Choroid plexus epithelial cell (primary cell): ENCODE measurements at regions not wholly inside any gene's neighbourhood (a gene's known extent, or its start where the extent isn't known, plus 50 kb on each side); places are given as distances from the start of the nearest gene placed in this dataset.

ENCODE experiments used
- DNase-seq: peaks from one replicate; pipeline ENCODE4 v3.0.0-alpha.2; 2010; ENCODE audit warnings: low read depth
- H3K4me3 ChIP-seq: 2 replicates; pipeline ENCODE4 v1.5.1; 2011; ENCODE audit warnings: low read depth, mild to moderate bottlenecking, control low read depth, low read length, moderate library complexity
- TF ChIP-seq, protein P1 (sequence below): conservative IDR thresholded peaks from 2 replicates; pipeline ENCODE4 v1.5.1; 2011; ENCODE audit warnings: low read depth, mild to moderate bottlenecking, control low read depth, inconsistent platforms, low read length, moderate library complexity

DNA sequence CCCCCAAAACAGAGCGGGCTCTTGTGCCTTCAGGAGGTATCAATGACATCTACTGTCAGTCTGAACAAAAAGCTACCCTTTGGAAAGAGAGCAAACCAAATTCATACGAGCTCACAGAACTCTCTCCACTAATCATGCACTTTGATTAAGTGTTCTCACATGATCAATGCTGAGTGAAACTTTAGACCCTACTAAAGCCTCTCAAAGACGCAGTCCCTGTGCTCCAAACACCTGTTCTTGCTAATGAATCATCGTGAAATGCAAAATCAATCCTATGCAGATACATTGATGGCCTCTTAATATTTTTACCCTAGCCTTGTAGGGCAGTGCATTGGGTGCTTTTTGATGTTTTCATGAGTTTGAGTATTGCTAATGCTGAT, 113.4 kb downstream of the ZBTB18 start:
- TF ChIP-seq, protein P1, sequence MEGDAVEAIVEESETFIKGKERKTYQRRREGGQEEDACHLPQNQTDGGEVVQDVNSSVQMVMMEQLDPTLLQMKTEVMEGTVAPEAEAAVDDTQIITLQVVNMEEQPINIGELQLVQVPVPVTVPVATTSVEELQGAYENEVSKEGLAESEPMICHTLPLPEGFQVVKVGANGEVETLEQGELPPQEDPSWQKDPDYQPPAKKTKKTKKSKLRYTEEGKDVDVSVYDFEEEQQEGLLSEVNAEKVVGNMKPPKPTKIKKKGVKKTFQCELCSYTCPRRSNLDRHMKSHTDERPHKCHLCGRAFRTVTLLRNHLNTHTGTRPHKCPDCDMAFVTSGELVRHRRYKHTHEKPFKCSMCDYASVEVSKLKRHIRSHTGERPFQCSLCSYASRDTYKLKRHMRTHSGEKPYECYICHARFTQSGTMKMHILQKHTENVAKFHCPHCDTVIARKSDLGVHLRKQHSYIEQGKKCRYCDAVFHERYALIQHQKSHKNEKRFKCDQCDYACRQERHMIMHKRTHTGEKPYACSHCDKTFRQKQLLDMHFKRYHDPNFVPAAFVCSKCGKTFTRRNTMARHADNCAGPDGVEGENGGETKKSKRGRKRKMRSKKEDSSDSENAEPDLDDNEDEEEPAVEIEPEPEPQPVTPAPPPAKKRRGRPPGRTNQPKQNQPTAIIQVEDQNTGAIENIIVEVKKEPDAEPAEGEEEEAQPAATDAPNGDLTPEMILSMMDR = no peak
- no peak for DNase-seq
- no peak overlapping the region for H3K4me3 ChIP-seq

GRCh38 chr1:244165021-244165420, 113.9 kb downstream of the ZBTB18 start:
- no peak overlapping the region for H3K4me3 ChIP-seq
- DNase-seq = no peak
- TF ChIP-seq, protein P1 = no peak

DNA sequence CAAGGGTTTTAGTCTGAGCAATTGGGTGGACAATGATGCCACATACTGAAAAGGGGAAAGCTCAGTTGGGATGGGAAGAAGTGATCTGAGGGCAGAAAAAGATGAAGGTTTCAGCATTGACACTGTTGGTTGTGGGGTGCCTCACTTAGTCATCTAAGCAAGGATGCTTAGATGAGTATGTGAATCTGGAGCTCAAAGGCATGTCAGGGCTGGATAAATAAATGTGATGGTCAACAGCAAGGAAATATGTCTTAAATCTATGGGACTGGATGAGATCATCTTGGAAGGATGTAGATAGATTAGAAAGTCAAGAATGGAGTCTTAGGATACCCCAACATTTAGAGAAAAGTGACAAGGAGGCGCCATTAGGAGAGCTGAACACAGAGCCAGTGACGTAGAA, 114.6 kb downstream of the ZBTB18 start:
- TF ChIP-seq, protein P1 = no peak

GRCh38 chr1:244171241-244171985, 120.3 kb downstream of the ZBTB18 start:
- H3K4me3 ChIP-seq = no peak overlapping the region
- no peak for DNase-seq
- TF ChIP-seq, protein P1 = no peak

More for the DNA sequence above, 114.6 kb downstream of the ZBTB18 start:
- no peak for DNase-seq
- H3K4me3 ChIP-seq = no peak overlapping the region

DNA sequence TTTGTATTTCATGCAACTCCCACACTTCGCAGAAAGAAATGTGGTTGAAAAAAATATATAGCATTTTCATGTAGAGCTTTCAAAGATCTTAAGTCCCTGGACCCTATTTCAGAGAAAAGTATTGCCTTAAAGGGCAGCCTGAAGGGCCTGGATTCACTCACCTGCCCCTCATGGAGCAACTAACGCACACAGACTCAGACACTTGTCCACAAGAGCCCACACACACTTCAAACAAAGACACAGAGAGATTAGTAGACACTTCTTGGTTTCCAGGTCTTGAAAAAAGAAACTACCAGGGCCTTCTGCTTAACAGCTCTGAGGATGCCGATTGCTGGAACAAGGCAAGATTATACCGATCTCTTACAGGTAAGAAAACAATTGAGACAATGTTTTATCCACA, 122.2 kb downstream of the ZBTB18 start:
- DNase-seq = no peak
- no peak overlapping the region for H3K4me3 ChIP-seq
- TF ChIP-seq, protein P1 = no peak

GRCh38 chr1:244173769-244174168, 122.7 kb downstream of the ZBTB18 start:
- H3K4me3 ChIP-seq = no peak overlapping the region
- DNase-seq = no peak
- TF ChIP-seq, protein P1 = no peak

DNA sequence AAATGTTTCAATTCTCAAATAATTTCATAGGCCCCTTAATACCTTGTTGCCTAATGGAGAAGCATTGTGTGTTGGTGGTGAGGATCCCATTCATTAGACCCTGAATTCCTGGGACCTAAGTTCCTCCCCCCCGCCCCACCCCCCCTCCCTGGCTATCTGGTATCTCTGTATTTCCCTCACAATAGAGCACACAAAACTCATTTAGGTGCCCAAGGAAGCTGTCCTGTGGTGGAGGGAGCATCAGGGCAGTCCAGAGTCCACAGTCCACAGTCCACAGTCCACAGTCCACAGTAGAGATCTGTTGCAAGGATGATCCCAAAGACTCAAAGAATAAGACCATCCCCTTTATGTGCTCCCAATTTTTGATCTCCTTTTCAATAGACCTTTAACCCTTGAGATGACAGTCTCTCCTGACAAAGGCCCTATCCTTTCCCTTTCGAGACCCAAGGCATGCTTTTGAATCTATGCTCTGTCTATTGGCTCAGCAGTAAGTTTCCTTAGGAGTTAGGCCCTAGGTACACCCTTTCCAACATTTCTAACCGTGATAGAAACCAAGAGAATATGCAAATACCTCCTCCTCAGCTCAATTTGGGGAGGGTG, 123.9 kb downstream of the ZBTB18 start:
- DNase-seq = no peak
- TF ChIP-seq, protein P1 = no peak
- no peak overlapping the region for H3K4me3 ChIP-seq
